Astrocyte of the spinal cord (primary cell): ENCODE measurements at regions not wholly inside any gene's neighbourhood (a gene's known extent, or its start where the extent isn't known, plus 50 kb on each side); places are given as distances from the start of the nearest gene placed in this dataset.

Experiments
- DNase-seq: peaks from one replicate; pipeline ENCODE4 v3.0.0; 2011; ENCODE audit warnings: low read depth, low spot score
- H3K4me3 ChIP-seq: 2 replicates; pipeline ENCODE4 v1.5.1; 2011; ENCODE audit warnings: low read depth, mild to moderate bottlenecking, low read length, moderate library complexity
- in situ Hi-C: cut with HindIII; loops from 2 replicates; pipeline ENCODE4 v1.10.0; 2017; ENCODE audit warnings: low sequenced_read_pairs
- TF ChIP-seq, protein P1 (sequence below): IDR thresholded peaks from 2 replicates; pipeline ENCODE4 v1.5.1; 2012; ENCODE audit warnings: low read depth, mild to moderate bottlenecking, low read length, inconsistent platforms

GRCh38 chr12:13882176-13882575 lies 99.2 kb downstream of the GRIN2B start:
- H3K4me3 ChIP-seq: no peak overlapping the region
- no peak for DNase-seq
- TF ChIP-seq, protein P1, sequence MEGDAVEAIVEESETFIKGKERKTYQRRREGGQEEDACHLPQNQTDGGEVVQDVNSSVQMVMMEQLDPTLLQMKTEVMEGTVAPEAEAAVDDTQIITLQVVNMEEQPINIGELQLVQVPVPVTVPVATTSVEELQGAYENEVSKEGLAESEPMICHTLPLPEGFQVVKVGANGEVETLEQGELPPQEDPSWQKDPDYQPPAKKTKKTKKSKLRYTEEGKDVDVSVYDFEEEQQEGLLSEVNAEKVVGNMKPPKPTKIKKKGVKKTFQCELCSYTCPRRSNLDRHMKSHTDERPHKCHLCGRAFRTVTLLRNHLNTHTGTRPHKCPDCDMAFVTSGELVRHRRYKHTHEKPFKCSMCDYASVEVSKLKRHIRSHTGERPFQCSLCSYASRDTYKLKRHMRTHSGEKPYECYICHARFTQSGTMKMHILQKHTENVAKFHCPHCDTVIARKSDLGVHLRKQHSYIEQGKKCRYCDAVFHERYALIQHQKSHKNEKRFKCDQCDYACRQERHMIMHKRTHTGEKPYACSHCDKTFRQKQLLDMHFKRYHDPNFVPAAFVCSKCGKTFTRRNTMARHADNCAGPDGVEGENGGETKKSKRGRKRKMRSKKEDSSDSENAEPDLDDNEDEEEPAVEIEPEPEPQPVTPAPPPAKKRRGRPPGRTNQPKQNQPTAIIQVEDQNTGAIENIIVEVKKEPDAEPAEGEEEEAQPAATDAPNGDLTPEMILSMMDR: no peak
- in situ Hi-C loops: no loop called here

DNA sequence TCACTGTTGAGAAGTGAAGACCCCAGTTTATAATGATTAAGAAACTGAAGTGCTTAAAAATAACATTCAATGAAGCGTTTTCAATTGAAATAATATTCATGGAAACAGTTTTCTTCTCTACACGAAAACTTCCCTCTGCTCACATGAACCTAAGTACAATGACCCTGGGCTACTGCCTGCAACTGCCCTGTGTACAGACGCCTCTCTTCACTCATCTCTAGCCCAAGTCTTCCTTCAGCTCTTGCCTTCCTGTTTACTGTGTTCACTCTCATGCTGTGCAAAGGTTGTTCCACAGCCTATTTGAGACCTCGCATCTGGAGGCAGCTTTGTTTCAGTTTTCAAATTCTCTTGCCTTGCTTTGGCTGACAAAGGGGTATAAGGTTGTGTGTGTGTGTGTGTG lies 100.8 kb downstream of the GRIN2B start:
- H3K4me3 ChIP-seq: no peak overlapping the region
- TF ChIP-seq, protein P1: no peak
- no peak for DNase-seq
- in situ Hi-C loops: no loop called here

GRCh38 chr12:13875744-13876143 lies 105.7 kb downstream of the GRIN2B start:
- in situ Hi-C loops: no loop called here
- H3K4me3 ChIP-seq: no peak overlapping the region
- TF ChIP-seq, protein P1: no peak
- DNase-seq: no peak

GRCh38 chr12:13870255-13870654 lies 111.1 kb downstream of the GRIN2B start:
- TF ChIP-seq, protein P1: no peak
- H3K4me3 ChIP-seq: no peak overlapping the region
- in situ Hi-C loops: no loop called here
- no peak for DNase-seq

GRCh38 chr12:13864081-13864673 lies 117.2 kb downstream of the GRIN2B start:
- DNase-seq: peak; percentile 49
- no peak overlapping the region for H3K4me3 ChIP-seq
- TF ChIP-seq, protein P1: peak; percentile 92
- in situ Hi-C loops: no loop called here

DNA sequence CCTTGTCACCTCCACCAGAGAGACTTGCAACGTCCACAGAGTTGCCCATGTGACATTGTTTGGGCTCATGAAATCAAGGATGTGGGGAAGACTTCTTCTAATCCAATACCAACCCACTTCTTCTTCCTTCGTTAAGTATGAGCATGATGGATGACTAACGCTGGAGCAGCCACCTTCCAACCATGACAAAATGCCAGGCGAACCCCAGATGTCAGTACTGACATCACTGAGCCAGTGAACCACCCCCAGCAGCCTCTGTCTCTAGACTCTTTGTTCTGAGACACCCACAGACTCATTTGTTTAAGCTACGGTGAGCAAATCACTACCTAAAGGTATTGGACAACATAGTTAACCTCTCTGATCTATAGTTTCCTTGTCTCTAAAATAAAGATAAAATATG lies 123.7 kb downstream of the GRIN2B start:
- TF ChIP-seq, protein P1: no peak
- DNase-seq: no peak
- in situ Hi-C loops: no loop called here

More for the DNA sequence above, 123.7 kb downstream of the GRIN2B start:
- no peak overlapping the region for H3K4me3 ChIP-seq
